GM12865 (cell line): ENCODE measurements at regions not wholly inside any gene's neighbourhood (a gene's known extent, or its start where the extent isn't known, plus 50 kb on each side); places are given as distances from the start of the nearest gene placed in this dataset.

ENCODE experiments used
- DNase-seq: peaks from one replicate; pipeline ENCODE4 v3.0.0; 2010; ENCODE audit warnings: low read depth
- H3K4me3 ChIP-seq: 2 replicates; pipeline ENCODE4 v1.5.1; 2011; ENCODE audit warnings: mild to moderate bottlenecking, low read depth, low read length, control low read depth
- TF ChIP-seq, protein P1 (sequence below): IDR thresholded peaks from 2 replicates; pipeline ENCODE4 v1.5.1; 2011; ENCODE audit warnings: low read length, control low read depth, low read depth, inconsistent platforms; ENCODE audit not compliant: insufficient read depth; ENCODE audit errors: missing control alignments

DNA sequence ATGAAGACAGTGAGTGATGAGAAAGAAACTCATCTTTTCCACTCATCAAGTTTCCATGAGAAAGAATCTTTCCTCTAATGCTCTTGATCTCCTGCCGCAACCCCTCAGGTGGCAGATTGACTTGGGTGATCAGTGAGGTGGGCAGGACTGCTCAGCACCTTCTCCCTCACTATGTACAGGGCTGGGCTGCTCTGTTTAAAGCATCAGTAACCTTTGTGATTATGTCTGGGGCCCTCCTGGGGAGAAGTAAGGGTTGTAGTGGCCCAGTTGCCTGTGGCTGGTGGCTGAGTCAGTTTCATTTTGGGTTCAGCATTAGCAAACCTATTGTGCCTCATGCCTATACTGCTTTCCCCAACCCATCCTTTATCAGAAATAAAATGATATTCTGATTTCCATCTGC, 366.0 kb downstream of the TTLL7 start:
- TF ChIP-seq, protein P1, sequence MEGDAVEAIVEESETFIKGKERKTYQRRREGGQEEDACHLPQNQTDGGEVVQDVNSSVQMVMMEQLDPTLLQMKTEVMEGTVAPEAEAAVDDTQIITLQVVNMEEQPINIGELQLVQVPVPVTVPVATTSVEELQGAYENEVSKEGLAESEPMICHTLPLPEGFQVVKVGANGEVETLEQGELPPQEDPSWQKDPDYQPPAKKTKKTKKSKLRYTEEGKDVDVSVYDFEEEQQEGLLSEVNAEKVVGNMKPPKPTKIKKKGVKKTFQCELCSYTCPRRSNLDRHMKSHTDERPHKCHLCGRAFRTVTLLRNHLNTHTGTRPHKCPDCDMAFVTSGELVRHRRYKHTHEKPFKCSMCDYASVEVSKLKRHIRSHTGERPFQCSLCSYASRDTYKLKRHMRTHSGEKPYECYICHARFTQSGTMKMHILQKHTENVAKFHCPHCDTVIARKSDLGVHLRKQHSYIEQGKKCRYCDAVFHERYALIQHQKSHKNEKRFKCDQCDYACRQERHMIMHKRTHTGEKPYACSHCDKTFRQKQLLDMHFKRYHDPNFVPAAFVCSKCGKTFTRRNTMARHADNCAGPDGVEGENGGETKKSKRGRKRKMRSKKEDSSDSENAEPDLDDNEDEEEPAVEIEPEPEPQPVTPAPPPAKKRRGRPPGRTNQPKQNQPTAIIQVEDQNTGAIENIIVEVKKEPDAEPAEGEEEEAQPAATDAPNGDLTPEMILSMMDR, result no peak
- DNase-seq, result peak; percentile 18
- no peak overlapping the region for H3K4me3 ChIP-seq

DNA sequence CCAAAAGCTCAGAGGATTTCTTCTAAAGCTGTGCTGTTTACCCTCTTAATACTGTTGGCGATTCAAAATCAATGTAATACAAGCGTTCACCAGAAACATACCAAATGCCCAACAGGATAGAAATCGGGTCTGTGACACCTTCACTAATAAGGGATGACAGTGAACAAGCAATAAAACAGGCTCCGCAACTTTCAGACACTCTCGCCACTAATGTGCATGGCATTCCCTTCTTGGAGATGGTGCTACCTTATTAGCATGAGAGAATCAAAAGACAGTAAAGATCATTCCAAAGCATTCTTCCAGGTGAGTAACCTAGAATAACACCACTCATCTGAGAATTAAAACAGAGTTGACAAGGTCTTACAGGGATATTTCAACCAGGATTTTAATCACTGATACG, 367.1 kb downstream of the TTLL7 start:
- no peak overlapping the region for H3K4me3 ChIP-seq
- TF ChIP-seq, protein P1, result no peak
- no peak for DNase-seq

DNA sequence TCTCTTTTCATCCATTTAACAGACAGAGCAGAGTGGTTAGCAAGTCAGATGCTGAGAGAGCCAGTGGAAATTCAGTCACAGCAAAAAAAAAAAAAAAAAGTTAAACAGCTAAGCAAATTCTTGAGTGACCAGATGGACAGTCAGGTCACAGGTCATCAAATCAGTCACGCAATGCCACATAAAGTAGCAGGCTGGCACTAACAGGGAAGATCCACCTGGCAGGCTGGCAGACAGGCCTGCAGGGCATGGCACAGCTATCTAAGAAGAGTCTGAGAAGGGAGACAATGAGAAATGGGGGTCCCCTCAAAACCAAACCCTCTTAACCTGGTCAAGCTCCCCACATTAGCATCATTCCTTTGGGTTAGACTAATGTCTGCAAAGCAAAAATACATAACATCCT, 371.9 kb downstream of the TTLL7 start:
- no peak for DNase-seq
- TF ChIP-seq, protein P1, result no peak
- H3K4me3 ChIP-seq, result no peak overlapping the region

DNA sequence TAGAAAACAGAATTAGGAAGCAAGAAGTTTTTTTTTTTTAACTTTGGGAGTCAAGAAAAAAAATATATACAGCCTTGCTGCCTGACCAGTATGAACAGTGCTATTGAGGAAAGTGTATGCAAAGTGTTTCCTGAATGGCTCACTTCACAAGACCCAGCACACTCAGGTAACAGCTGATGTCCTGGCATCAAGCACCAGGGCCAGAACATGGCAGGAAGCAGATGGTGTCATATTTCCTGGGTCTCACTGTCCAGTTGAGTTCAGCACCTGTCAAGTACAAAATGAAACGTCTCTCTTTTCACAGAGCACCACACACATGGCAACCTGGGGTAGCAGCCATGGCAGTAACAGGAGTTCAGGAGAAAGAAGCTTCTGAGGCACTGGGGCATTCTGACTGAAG, 372.3 kb downstream of the TTLL7 start:
- TF ChIP-seq, protein P1, result no peak
- H3K4me3 ChIP-seq, result no peak overlapping the region
- peak; percentile 77 for DNase-seq

DNA sequence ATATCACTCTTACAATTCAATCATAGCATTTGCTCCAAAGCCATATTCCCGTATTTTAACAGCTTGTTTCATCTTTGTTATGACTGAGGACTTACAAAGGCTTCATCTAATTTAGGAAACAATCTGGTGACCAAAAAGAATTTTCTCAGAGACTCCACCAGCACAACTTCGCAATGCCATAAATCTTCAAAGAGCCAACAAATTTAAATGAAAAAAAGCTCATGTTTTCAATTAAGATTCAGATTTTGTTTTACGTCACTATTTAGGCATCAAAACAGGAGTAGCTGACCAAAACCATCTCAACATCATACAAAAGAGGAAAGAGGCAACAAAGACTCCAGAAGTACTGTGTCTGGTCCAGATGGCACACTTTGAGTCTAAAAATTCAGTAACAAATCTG, 373.3 kb downstream of the TTLL7 start:
- no peak overlapping the region for H3K4me3 ChIP-seq
- DNase-seq, result no peak
- TF ChIP-seq, protein P1, result no peak

DNA sequence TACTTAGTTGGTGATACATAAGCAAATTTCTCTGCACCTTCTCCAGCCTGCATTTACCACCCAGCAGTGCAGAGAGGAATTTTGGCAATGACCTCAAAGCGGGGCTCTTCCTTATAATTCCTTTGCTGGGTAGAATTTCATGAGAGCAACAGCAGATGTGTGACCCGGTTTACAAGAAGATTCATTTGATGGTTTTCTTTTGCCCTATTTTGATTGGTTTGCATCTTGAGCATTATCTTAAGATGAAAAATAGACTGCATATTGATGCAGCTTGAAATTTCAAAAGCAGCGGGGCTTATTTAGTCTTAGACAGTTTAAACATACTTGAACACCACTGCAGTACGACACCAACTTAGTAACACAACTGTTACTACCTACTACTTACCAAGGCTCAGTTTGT, 378.9 kb downstream of the TTLL7 start:
- no peak overlapping the region for H3K4me3 ChIP-seq
- no peak for DNase-seq
- TF ChIP-seq, protein P1, result no peak

DNA sequence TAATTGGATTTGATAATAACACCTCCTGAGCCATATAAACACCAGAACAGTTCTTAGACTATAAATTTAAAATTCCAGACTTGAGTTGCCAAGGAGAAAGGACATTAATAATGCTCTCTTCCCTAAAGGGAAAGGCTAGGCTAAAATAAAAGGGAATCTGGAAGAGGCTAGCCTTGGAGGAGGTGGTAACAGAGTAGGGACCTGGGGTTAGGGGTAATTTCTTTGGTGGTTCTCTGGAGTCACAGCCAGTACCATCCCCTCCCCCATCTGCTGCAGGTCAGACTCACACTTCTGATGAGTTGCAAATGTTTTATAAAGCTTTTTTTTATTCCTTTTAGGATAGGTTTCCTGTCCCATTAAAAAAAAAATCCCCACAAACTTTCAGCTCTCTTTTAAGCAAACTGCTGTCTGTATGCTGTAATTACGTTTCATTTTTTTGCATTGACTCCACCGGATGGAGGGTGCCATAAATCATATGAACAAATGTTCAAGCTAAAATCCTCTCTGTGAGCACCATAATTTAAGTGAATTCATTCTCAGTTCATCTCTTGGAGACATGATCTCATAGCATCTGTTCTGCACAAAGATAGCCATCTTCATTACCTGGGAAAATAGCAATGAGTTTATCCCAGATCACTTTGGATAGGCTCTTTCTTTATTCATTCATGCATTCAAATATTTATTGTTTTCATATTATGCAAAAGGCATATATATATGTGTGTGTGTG, 379.6 kb downstream of the TTLL7 start:
- TF ChIP-seq, protein P1, result no peak
- H3K4me3 ChIP-seq, result no peak overlapping the region
- DNase-seq, result no peak
